ENCODE measurements at regions not wholly inside any gene's neighbourhood (a gene's known extent, or its start where the extent isn't known, plus 50 kb on each side); places are given as distances from the start of the nearest gene placed in this dataset.

DNA sequence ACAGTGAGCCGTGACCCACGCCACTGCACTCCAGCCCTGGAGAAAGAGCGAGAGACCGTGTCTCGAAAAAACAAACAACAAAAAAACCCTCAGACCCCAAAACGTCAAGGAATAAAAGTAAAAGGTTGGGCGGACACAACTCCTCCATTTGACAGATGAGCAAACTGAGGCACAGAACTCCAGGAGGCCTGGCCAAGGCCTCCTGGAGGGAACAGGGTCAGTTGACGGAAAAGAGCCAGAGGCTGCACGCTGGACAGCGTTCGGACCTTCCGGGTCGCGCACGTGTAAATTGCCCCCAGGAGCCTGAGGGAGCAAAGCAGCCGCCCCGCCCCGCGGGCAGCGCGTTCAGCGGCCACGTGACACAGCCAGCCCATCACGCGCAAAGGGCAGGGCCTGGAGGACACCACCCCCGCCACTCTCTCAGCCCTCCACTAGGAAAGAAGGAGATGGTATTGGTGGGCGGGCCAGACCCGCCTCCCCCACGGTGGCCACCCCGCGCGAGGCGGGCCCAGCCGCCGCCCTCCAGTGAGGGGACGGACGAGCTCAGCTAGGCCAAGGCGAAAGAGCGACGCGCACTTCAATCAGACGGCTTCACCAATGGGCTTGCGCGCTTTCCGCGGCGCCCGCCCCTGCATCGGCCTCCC lies 81.5 kb downstream of the PTPDC1 start:
- Histone ChIP-seq H3K4me1 (peaks cover 0 to 31% of the 10 kb centered on the region in 2 donors), H3K36me3 (no peaks in the 10 kb centered on the region), H3K4me3 (peak overlapping the region; percentile 86 to 92), H3K9me3 (no peaks in the 10 kb centered on the region), H3K27ac (peak overlapping the region; percentile 99 to 100), H3K27me3 (no peaks in the 10 kb centered on the region)
- no peak for TF ChIP-seq CTCF (IDR thresholded peaks at IDR 0.05)
- peak; percentile 98 for DNase-seq (ENCODE audit: low spot score)

GRCh38 chr9:94166236-94166975 lies 82.1 kb downstream of the PTPDC1 start:
- H3K4me3 ChIP-seq, result peak overlapping the region; percentile 86 to 92
- peak; percentile 99 for DNase-seq (ENCODE audit: low spot score)
- no peaks in the 10 kb centered on the region for H3K27me3 ChIP-seq
- H3K9me3 ChIP-seq, result no peaks in the 10 kb centered on the region
- no peak for TF ChIP-seq CTCF (IDR thresholded peaks at IDR 0.05)
- H3K4me1 ChIP-seq, result peaks cover 0 to 37% of the 10 kb centered on the region in 2 donors
- no peaks in the 10 kb centered on the region for H3K36me3 ChIP-seq
- peak overlapping the region; percentile 99 to 100 for H3K27ac ChIP-seq

DNA sequence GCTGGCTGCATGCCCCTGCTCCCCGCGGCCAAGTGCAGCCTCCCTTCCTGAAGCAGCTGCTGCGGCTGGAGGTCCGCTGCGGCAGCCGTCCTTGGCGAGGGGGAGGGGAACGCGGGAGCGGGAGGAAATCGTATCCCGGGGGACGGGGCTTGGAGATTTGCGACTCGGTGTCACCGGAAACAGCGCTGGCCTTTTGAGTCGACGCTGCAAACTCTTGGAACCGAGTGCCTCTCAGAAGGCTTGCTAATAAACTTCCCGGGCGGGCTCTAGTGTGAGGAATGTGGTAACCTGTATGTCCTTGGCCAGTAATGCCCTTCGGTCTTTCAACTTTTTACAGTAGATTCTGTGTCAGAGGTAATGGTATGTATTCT lies 82.7 kb downstream of the PTPDC1 start:
- Histone ChIP-seq H3K4me1 (peaks cover 0 to 43% of the 10 kb centered on the region in 2 donors), H3K27ac (peak overlapping the region; percentile 99 to 100), H3K9me3 (no peaks in the 10 kb centered on the region), H3K27me3 (no peaks in the 10 kb centered on the region), H3K36me3 (peaks cover 5% of the 10 kb centered on the region), H3K4me3 (peak overlapping the region; percentile 86 to 92)
- no peak for DNase-seq (ENCODE audit: low spot score)
- no peak for TF ChIP-seq CTCF (IDR thresholded peaks at IDR 0.05)

DNA sequence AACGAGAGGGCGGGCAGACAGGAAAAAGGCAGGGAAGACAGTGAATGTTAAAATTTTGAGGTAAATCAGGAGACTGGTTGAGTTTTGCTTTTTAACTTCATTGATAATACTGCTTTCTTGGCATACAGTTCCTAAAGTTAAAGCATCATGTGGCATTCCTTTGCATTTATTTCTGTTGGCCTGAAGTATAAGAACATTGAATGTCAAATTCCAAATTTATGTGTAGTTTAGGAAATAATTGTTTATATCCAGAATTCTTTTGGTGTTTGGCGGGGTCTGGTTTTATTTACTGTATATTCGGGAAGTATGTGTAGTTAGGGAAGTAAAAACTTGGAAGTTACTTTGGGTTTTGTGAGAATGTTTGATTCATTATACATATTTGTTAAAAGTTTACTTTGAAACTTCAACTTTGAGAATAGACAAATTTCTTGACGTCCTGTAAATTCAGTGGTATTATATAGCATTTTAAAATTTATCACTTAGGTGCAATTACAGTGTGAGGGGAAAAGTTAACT lies 83.2 kb downstream of the PTPDC1 start:
- peaks cover 8% of the 10 kb centered on the region for H3K36me3 ChIP-seq
- H3K4me1 ChIP-seq, result peaks cover 0 to 47% of the 10 kb centered on the region in 2 donors
- H3K27me3 ChIP-seq, result no peaks in the 10 kb centered on the region
- no peak for DNase-seq (ENCODE audit: low spot score)
- H3K4me3 ChIP-seq, result peak overlapping the region; percentile 86 to 92
- peak overlapping the region; percentile 99 to 100 for H3K27ac ChIP-seq
- no peaks in the 10 kb centered on the region for H3K9me3 ChIP-seq
- no peak for TF ChIP-seq CTCF (IDR thresholded peaks at IDR 0.05)

GRCh38 chr9:94168203-94169000 lies 84.1 kb downstream of the PTPDC1 start:
- Histone ChIP-seq H3K27ac (peak overlapping the region; percentile 99 to 100), H3K4me3 (peak overlapping the region; percentile 86 to 92), H3K36me3 (peaks cover 9% of the 10 kb centered on the region), H3K27me3 (no peaks in the 10 kb centered on the region), H3K4me1 (peaks cover 0 to 57% of the 10 kb centered on the region in 2 donors), H3K9me3 (no peaks in the 10 kb centered on the region)
- no peak for TF ChIP-seq CTCF (IDR thresholded peaks at IDR 0.05)
- no peak for DNase-seq (ENCODE audit: low spot score)
